ENCODE measurements at regions not wholly inside any gene's neighbourhood (a gene's known extent, or its start where the extent isn't known, plus 50 kb on each side); places are given as distances from the start of the nearest gene placed in this dataset.

GRCh38 chr22:44393066-44393465 is 80.3 kb upstream of the SHISAL1 start:
- Histone ChIP-seq H3K79me2 (replicated peaks; ENCODE audit: insufficient read depth, low read length) (no peaks in the 10 kb centered on the region), H3K36me3 (ENCODE audit: insufficient read depth, low read length) (no peaks in the 10 kb centered on the region), H3K9me2 (ENCODE audit: insufficient read depth, low read length) (no peaks in the 10 kb centered on the region), H3K27me3 (ENCODE audit: insufficient read depth, low read depth, low read length) (no peaks in the 10 kb centered on the region), H3K4me2 (ENCODE audit: low read length) (no peak overlapping the region), H3K27ac (ENCODE audit: low read length) (no peak overlapping the region), H3K9ac (ENCODE audit: low read length) (no peak overlapping the region), H2AFZ (ENCODE audit: low read depth, low read length) (no peak overlapping the region), H3K4me3 (ENCODE audit: low read length) (no peak overlapping the region), H4K20me1 (ENCODE audit: insufficient read depth) (no peaks in the 10 kb centered on the region), H3F3A (ENCODE audit: insufficient read depth, low read length, poor library complexity, severe bottlenecking) (no peaks in the 10 kb centered on the region), H3K9me3 (ENCODE audit: low read length) (no peaks in the 10 kb centered on the region)
- no peak for TF ChIP-seq EZH2 (IDR thresholded peaks at IDR 0.05; ENCODE audit: borderline replicate concordance, insufficient read depth, low read length, poor library complexity, severe bottlenecking)
- no peak for TF ChIP-seq SMC3 (conservative IDR thresholded peaks at IDR 0.05; ENCODE audit: poor library complexity)
- TF ChIP-seq CTCF (IDR thresholded peaks at IDR 0.05; ENCODE audit: poor library complexity, severe bottlenecking) = no peak
- no peak for TF ChIP-seq RAD21 (conservative IDR thresholded peaks at IDR 0.05)
- no peak for TF ChIP-seq MXI1 (conservative IDR thresholded peaks at IDR 0.05; ENCODE audit: poor library complexity, severe bottlenecking)
- TF ChIP-seq TAF1 (IDR thresholded peaks at IDR 0.05; ENCODE audit: low read depth) = no peak
- no peak for TF ChIP-seq EP300 (conservative IDR thresholded peaks at IDR 0.05; ENCODE audit: poor library complexity, severe bottlenecking)
- TF ChIP-seq REST (IDR thresholded peaks at IDR 0.05; ENCODE audit: borderline replicate concordance) = no peak
- no peak for TF ChIP-seq POLR2AphosphoS5 (IDR thresholded peaks at IDR 0.05)

GRCh38 chr22:44392446-44392921 is 79.7 kb upstream of the SHISAL1 start:
- no peak overlapping the region for H2AFZ ChIP-seq (ENCODE audit: low read depth, low read length)
- no peaks in the 10 kb centered on the region for H4K20me1 ChIP-seq (ENCODE audit: insufficient read depth)
- H3K27me3 ChIP-seq (ENCODE audit: insufficient read depth, low read depth, low read length) = no peaks in the 10 kb centered on the region
- no peaks in the 10 kb centered on the region for H3K9me2 ChIP-seq (ENCODE audit: insufficient read depth, low read length)
- no peak overlapping the region for H3K4me2 ChIP-seq (ENCODE audit: low read length)
- no peak overlapping the region for H3K9ac ChIP-seq (ENCODE audit: low read length)
- no peaks in the 10 kb centered on the region for H3F3A ChIP-seq (ENCODE audit: insufficient read depth, low read length, poor library complexity, severe bottlenecking)
- H3K27ac ChIP-seq (ENCODE audit: low read length) = no peak overlapping the region
- no peaks in the 10 kb centered on the region for H3K9me3 ChIP-seq (ENCODE audit: low read length)
- TF ChIP-seq REST (IDR thresholded peaks at IDR 0.05; ENCODE audit: borderline replicate concordance) (no peak), POLR2AphosphoS5 (IDR thresholded peaks at IDR 0.05) (no peak)
- no peaks in the 10 kb centered on the region for H3K36me3 ChIP-seq (ENCODE audit: insufficient read depth, low read length)
- no peaks in the 10 kb centered on the region for H3K79me2 ChIP-seq (replicated peaks; ENCODE audit: insufficient read depth, low read length)
- H3K4me3 ChIP-seq (ENCODE audit: low read length) = no peak overlapping the region
